Upper lobe of right lung (tissue), 1 donor: ENCODE measurements at regions not wholly inside any gene's neighbourhood (a gene's known extent, or its start where the extent isn't known, plus 50 kb on each side); places are given as distances from the start of the nearest gene placed in this dataset.

Experiments used
- ATAC-seq: fragments of 200-7000 bp; cut with Tn5 transposase; one replicate; pipeline ENCODE4 v1.9.1; 2020; ENCODE audit warnings: mild to moderate bottlenecking, moderate library complexity
- DNase-seq: peaks from one replicate; pipeline ENCODE4 v3.0.0-alpha.2; 2020
- H3K27ac ChIP-seq: fragments of 200-600 bp; one replicate; pipeline ENCODE4 v1.8.0; 2022
- H3K27me3 ChIP-seq: fragments of 200-600 bp; one replicate; pipeline ENCODE4 v1.8.0; 2022; ENCODE audit warnings: mild to moderate bottlenecking
- H3K36me3 ChIP-seq: fragments of 200-600 bp; one replicate; pipeline ENCODE4 v1.8.0; 2022
- H3K4me1 ChIP-seq: fragments of 200-600 bp; one replicate; pipeline ENCODE4 v1.8.0; 2022
- H3K4me3 ChIP-seq: fragments of 200-600 bp; one replicate; pipeline ENCODE4 v1.8.0; 2022; ENCODE audit warnings: mild to moderate bottlenecking
- H3K9me3 ChIP-seq: fragments of 200-600 bp; one replicate; pipeline ENCODE4 v1.8.0; 2022
- intact Hi-C: fragments of 100-400 bp; cut with DNase I; formaldehyde crosslinking; loops from one replicate; pipeline ENCODE4 v1.11.0; 2022
- TF ChIP-seq, protein P1 (sequence below): fragments of 200-600 bp; IDR thresholded peaks from one replicate; pipeline ENCODE4 v1.8.0; 2022; ENCODE audit warnings: antibody characterized with exemption
- donor health status: DM: no; HTN: yes; CAD: no; lungs with severe emphysema.

- Histone ChIP-seq H3K27ac (no peak overlapping the region), H3K27me3 (no peaks in the 10 kb centered on the region), H3K9me3 (no peaks in the 10 kb centered on the region), H3K4me3 (no peak overlapping the region), H3K4me1 (no peaks in the 10 kb centered on the region), H3K36me3 (no peaks in the 10 kb centered on the region)
- intact Hi-C loops = no loop called here
- no peak for ATAC-seq
- no peak for DNase-seq
- TF ChIP-seq, protein P1, sequence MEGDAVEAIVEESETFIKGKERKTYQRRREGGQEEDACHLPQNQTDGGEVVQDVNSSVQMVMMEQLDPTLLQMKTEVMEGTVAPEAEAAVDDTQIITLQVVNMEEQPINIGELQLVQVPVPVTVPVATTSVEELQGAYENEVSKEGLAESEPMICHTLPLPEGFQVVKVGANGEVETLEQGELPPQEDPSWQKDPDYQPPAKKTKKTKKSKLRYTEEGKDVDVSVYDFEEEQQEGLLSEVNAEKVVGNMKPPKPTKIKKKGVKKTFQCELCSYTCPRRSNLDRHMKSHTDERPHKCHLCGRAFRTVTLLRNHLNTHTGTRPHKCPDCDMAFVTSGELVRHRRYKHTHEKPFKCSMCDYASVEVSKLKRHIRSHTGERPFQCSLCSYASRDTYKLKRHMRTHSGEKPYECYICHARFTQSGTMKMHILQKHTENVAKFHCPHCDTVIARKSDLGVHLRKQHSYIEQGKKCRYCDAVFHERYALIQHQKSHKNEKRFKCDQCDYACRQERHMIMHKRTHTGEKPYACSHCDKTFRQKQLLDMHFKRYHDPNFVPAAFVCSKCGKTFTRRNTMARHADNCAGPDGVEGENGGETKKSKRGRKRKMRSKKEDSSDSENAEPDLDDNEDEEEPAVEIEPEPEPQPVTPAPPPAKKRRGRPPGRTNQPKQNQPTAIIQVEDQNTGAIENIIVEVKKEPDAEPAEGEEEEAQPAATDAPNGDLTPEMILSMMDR = no peak
These were observed 838.0 kb downstream of the RPS29 start for GRCh38 chr14:48748151-48748675.

DNA sequence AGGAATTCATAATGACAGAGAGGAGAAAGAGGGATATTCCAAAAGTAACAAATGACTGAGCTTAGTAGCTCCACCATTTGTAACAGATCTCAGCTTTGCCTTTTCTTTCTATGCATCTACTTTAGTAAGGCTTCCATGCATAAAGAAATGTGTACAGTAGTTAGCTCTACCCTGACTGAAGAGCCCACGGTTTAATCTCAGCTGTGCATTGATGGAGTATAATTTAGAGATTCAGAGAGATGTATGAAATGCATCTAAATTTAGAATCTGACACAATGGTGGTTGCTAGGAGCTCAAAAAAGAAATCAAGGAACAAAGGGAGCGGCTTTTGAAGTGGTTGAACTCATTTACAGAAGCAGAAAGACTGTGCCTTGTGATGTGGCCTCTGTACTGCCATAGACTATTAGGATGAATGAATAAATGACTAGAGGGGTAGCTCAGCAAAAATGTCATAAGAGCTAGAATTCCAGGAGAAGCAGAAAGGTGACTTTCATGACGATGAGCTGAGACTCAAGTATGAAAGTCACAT is 838.6 kb downstream of the RPS29 start:
- intact Hi-C loops = no loop called here
- H3K4me1 ChIP-seq = no peaks in the 10 kb centered on the region
- no peaks in the 10 kb centered on the region for H3K9me3 ChIP-seq
- no peak overlapping the region for H3K4me3 ChIP-seq
- no peak overlapping the region for H3K27ac ChIP-seq
- TF ChIP-seq, protein P1 = no peak
- H3K36me3 ChIP-seq = no peaks in the 10 kb centered on the region
- DNase-seq (no peak), ATAC-seq (no peak)
- no peaks in the 10 kb centered on the region for H3K27me3 ChIP-seq

DNA sequence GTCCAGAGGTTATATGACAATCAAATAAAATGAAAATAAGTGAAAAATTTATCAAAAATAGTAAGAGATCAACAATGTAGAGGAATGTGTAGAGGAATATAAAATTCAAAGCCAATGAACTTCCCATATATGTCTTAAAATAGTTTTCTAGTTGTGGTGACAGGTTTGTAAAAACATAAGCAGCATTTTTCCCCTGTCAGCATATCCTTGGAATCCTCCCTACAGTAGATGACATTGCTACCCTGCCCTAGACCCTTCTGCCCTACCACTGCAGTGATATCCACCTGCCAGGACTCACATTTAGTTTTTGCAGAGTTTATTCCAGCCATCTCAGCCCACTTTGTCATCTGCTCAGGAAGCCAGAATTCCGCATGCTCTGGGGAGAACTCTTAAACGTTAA is 842.0 kb downstream of the RPS29 start:
- no peak for DNase-seq
- no peak for ATAC-seq
- H3K27me3 ChIP-seq = no peaks in the 10 kb centered on the region
- TF ChIP-seq, protein P1 = no peak
- H3K36me3 ChIP-seq = no peaks in the 10 kb centered on the region
- no peaks in the 10 kb centered on the region for H3K4me1 ChIP-seq
- no peak overlapping the region for H3K27ac ChIP-seq
- H3K4me3 ChIP-seq = no peak overlapping the region
- H3K9me3 ChIP-seq = no peaks in the 10 kb centered on the region
- intact Hi-C loops = no loop called here

- Histone ChIP-seq H3K4me3 (no peak overlapping the region), H3K27ac (no peak overlapping the region), H3K27me3 (no peaks in the 10 kb centered on the region), H3K9me3 (no peaks in the 10 kb centered on the region), H3K36me3 (no peaks in the 10 kb centered on the region), H3K4me1 (no peaks in the 10 kb centered on the region)
- TF ChIP-seq, protein P1 = no peak
- no peak for ATAC-seq
- intact Hi-C loops = no loop called here
- no peak for DNase-seq
These were observed 847.8 kb downstream of the RPS29 start for GRCh38 chr14:48738186-48738925.

GRCh38 chr14:48735607-48736006 is 850.6 kb downstream of the RPS29 start:
- intact Hi-C loops = no loop called here
- no peaks in the 10 kb centered on the region for H3K36me3 ChIP-seq
- TF ChIP-seq, protein P1 = no peak

More at GRCh38 chr14:48735607-48736006, 850.6 kb downstream of the RPS29 start:
- ATAC-seq (no peak), DNase-seq (no peak)
- Histone ChIP-seq H3K27ac (no peak overlapping the region), H3K9me3 (no peaks in the 10 kb centered on the region), H3K27me3 (no peaks in the 10 kb centered on the region), H3K4me3 (no peak overlapping the region), H3K4me1 (no peaks in the 10 kb centered on the region)
